Smooth muscle cell (in vitro differentiated cells): ENCODE measurements at regions not wholly inside any gene's neighbourhood (a gene's known extent, or its start where the extent isn't known, plus 50 kb on each side); places are given as distances from the start of the nearest gene placed in this dataset.

Source experiments
- DNase-seq: peaks from one replicate; lab custom pipeline; 2025; ENCODE audit not compliant: unreplicated experiment; lab: John Stamatoyannopoulos, UW
- H2AFZ ChIP-seq: fragments of 200-600 bp; sonication (generic); 2 replicates; pipeline ENCODE4 v1.6.0; 2016; ENCODE audit warnings: antibody characterized with exemption, low read depth, mild to moderate bottlenecking
- H3F3A ChIP-seq: fragments of 200-600 bp; sonication (generic); 2 replicates; pipeline ENCODE4 v1.6.0; 2017; ENCODE audit warnings: antibody characterized with exemption, low read depth
- H3K27ac ChIP-seq: fragments of 200-600 bp; sonication (generic); 2 replicates; pipeline ENCODE4 v1.5.1; 2016; ENCODE audit warnings: low read depth, mild to moderate bottlenecking
- H3K27me3 ChIP-seq: fragments of 200-600 bp; sonication (generic); 2 replicates; pipeline ENCODE4 v1.6.1; 2016; ENCODE audit warnings: low read depth, mild to moderate bottlenecking
- H3K36me3 ChIP-seq: fragments of 200-600 bp; sonication (generic); 2 replicates; pipeline ENCODE4 v1.5.1; 2016; ENCODE audit warnings: low read depth
- H3K4me1 ChIP-seq: fragments of 200-600 bp; sonication (generic); 2 replicates; pipeline ENCODE4 v1.5.1; 2016; ENCODE audit warnings: low read depth
- H3K4me2 ChIP-seq: fragments of 200-600 bp; sonication (generic); 2 replicates; pipeline ENCODE4 v1.6.0; 2016; ENCODE audit warnings: mild to moderate bottlenecking
- H3K4me3 ChIP-seq: fragments of 200-600 bp; sonication (generic); 2 replicates; pipeline ENCODE4 v1.5.1; 2016; ENCODE audit warnings: mild to moderate bottlenecking
- H3K79me2 ChIP-seq: fragments of 200-600 bp; sonication (generic); 2 replicates; pipeline ENCODE4 v1.6.0; 2016; ENCODE audit warnings: low read depth, mild to moderate bottlenecking
- H3K9ac ChIP-seq: fragments of 200-600 bp; sonication (generic); 2 replicates; pipeline ENCODE4 v1.6.0; 2016; ENCODE audit warnings: low read depth
- H3K9me3 ChIP-seq: fragments of 200-600 bp; sonication (generic); replicated peaks from 2 replicates; pipeline ENCODE4 v1.5.1; 2016; ENCODE audit warnings: low read depth
- H4K20me1 ChIP-seq: fragments of 200-600 bp; sonication (generic); 2 replicates; pipeline ENCODE4 v1.6.0; 2016; ENCODE audit warnings: low read depth
- WGBS: methylation state at CpG from one replicate; pipeline ENCODE4 v1.1.7; 2016; ENCODE audit warnings: low lambda C conversion rate; 5-methylcytosine and 5-hydroxymethylcytosine counted together
- TF ChIP-seq, protein P1 (sequence below): fragments of 200-600 bp; sonication (generic); IDR thresholded peaks from 2 replicates; pipeline ENCODE4 v1.5.1; 2017; ENCODE audit warnings: borderline replicate concordance, mild to moderate bottlenecking, antibody characterized with exemption; ENCODE audit not compliant: insufficient read depth, poor library complexity, severe bottlenecking

DNA sequence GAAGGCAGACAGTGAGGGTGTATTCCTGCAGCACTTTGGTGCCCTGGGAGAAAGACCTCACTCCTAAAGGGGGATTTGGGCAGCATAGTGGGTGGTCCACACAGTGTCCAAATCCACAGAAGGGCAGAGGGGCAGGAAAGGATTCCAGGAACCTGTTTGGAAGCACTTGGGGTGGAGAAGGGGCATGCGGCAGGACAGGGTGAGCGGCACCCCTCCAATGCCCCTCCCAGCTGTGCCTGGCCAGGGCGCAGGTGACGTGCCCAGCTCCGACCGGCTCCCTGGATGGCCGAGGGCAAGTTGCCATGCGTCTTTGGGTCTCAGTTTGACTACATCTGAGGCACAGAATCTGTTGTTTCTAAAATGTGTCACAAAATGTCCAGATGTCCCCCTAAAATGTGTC lies 66.5 kb upstream of the HMX1 start:
- no peaks in the 10 kb centered on the region for H3K4me1 ChIP-seq
- H4K20me1 ChIP-seq: no peaks in the 10 kb centered on the region
- no peak overlapping the region for H3K4me2 ChIP-seq
- DNase-seq: no peak
- TF ChIP-seq, protein P1, sequence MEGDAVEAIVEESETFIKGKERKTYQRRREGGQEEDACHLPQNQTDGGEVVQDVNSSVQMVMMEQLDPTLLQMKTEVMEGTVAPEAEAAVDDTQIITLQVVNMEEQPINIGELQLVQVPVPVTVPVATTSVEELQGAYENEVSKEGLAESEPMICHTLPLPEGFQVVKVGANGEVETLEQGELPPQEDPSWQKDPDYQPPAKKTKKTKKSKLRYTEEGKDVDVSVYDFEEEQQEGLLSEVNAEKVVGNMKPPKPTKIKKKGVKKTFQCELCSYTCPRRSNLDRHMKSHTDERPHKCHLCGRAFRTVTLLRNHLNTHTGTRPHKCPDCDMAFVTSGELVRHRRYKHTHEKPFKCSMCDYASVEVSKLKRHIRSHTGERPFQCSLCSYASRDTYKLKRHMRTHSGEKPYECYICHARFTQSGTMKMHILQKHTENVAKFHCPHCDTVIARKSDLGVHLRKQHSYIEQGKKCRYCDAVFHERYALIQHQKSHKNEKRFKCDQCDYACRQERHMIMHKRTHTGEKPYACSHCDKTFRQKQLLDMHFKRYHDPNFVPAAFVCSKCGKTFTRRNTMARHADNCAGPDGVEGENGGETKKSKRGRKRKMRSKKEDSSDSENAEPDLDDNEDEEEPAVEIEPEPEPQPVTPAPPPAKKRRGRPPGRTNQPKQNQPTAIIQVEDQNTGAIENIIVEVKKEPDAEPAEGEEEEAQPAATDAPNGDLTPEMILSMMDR: no peak
- no peaks in the 10 kb centered on the region for H3F3A ChIP-seq
- no peaks in the 10 kb centered on the region for H3K79me2 ChIP-seq
- H3K9me3 ChIP-seq: no peaks in the 10 kb centered on the region
- 84% methylated on average over 8 of the region's 8 CpGs for WGBS
- H3K27me3 ChIP-seq: no peaks in the 10 kb centered on the region
- no peak overlapping the region for H3K9ac ChIP-seq
- no peak overlapping the region for H2AFZ ChIP-seq
- H3K36me3 ChIP-seq: no peaks in the 10 kb centered on the region
- no peak overlapping the region for H3K27ac ChIP-seq
- H3K4me3 ChIP-seq: no peak overlapping the region

DNA sequence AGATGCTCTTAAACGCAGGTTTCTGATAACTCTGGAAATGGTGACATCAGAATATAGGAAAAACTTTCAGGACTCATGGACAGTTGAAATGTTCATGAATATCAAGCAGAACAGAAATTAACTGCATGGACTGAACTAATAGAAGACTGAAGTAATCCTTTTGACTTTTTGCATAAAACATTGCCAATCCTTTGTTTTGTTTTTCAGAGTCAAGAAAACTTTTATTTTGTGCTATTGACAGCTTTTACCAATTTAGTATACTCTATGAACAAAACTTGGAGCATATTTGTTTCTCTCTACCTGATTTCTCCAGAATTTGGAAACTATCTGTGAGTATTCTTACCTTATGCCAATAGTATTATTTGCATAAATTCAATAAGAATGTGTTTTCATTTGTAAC lies 61.2 kb upstream of the HMX1 start:
- TF ChIP-seq, protein P1: no peak
- WGBS: 68% methylated on average over 1 of the region's 1 CpG
- Histone ChIP-seq H3K9ac (no peak overlapping the region), H2AFZ (no peak overlapping the region), H3K27me3 (no peaks in the 10 kb centered on the region), H3K9me3 (no peaks in the 10 kb centered on the region), H3K79me2 (no peaks in the 10 kb centered on the region), H3K36me3 (no peaks in the 10 kb centered on the region), H3K27ac (no peak overlapping the region), H3K4me1 (no peaks in the 10 kb centered on the region), H3K4me2 (no peak overlapping the region), H4K20me1 (no peaks in the 10 kb centered on the region), H3F3A (no peaks in the 10 kb centered on the region), H3K4me3 (no peak overlapping the region)
- no peak for DNase-seq

DNA sequence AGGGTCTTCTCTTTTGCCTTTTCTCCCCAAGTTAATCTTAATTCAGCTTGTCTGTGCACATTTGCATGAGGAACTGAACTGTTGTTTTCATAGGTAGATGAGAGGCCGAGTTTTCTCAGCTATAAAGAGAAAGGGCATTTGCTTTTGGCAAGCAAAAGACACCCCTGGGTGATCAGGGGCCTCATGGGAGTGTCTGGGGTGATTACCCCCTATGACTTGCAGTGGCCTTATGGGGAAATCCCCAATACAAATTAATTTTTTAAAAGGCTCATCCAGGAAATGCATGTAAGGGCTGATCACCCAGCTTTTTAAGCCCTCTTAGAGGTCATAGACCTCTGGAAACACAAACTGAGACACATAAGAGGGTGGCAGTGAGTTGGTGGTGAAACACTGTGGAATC lies 56.4 kb upstream of the HMX1 start:
- Histone ChIP-seq H3K27ac (no peak overlapping the region), H4K20me1 (no peaks in the 10 kb centered on the region), H3K36me3 (no peaks in the 10 kb centered on the region), H3F3A (no peaks in the 10 kb centered on the region), H3K27me3 (no peaks in the 10 kb centered on the region), H2AFZ (no peak overlapping the region), H3K4me3 (no peak overlapping the region), H3K9ac (no peak overlapping the region), H3K4me2 (no peak overlapping the region), H3K4me1 (no peaks in the 10 kb centered on the region), H3K79me2 (no peaks in the 10 kb centered on the region), H3K9me3 (peaks cover 4% of the 10 kb centered on the region)
- no peak for DNase-seq
- TF ChIP-seq, protein P1: no peak
- WGBS: 33% methylated on average over 1 of the region's 1 CpG

DNA sequence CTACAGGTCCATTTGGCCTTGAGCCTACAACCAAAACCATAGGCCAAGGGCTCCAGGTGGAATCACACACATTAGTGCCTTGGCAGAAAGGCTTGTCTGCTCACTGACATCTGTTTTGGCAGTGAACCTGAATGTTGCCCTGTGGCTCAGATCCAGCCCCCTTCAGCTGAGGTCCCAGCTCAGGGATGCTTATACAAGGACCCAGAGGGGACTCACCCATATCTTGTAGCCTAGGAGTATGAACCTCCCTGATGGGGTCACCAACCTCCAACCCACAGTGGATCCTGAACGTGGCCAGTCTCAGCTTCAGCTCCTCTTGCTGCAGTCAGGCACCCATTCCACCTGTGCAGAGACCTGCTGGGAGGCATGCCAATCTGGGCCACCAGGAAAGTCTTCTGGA lies 50.8 kb upstream of the HMX1 start:
- Histone ChIP-seq H3K4me1 (no peaks in the 10 kb centered on the region), H3K4me3 (no peak overlapping the region), H3K36me3 (no peaks in the 10 kb centered on the region), H3K9ac (no peak overlapping the region), H3K27ac (no peak overlapping the region), H4K20me1 (no peaks in the 10 kb centered on the region), H3K9me3 (peaks cover 4% of the 10 kb centered on the region), H3K79me2 (no peaks in the 10 kb centered on the region), H2AFZ (no peak overlapping the region), H3F3A (no peaks in the 10 kb centered on the region), H3K4me2 (no peak overlapping the region), H3K27me3 (peaks cover 5% of the 10 kb centered on the region)
- WGBS: 44% methylated on average over 1 of the region's 1 CpG
- no peak for DNase-seq
- TF ChIP-seq, protein P1: no peak
